ENCODE measurements at regions not wholly inside any gene's neighbourhood (a gene's known extent, or its start where the extent isn't known, plus 50 kb on each side); places are given as distances from the start of the nearest gene placed in this dataset.

DNA sequence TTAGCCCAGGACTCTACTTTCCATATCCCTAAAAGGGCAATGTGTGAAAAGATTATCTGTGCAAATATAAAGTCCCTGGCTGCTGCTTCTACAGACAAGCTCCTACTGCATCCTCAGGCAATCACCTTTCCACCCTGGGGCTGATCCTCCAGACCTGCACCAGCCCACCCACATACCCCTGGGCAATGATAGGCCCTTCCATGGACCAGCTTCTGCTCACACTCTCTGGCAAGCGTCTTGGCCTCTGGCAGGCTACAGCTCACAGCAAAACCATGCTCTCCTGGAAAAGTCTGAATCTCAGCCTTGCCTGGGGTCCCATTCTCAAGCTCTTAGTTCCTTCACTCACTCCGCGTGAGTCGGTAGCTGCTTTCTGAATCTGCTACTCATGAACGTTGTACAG is 69.5 kb downstream of the IGLL5 start:
- Histone ChIP-seq H3K27me3 (replicated peaks; ENCODE audit: control insufficient read depth, insufficient read depth, low read length) (no peaks in the 10 kb centered on the region; the same call in 1 of the 2 replicates), H3K36me3 (ENCODE audit: control insufficient read depth, insufficient read depth, low read length) (no peaks in the 10 kb centered on the region), H3K9me3 (peaks cover 6% of the 10 kb centered on the region), H3K4me1 (no peaks in the 10 kb centered on the region), H3K4me3 (ENCODE audit: low read depth, low read length) (no peak overlapping the region)
- Mint-ChIP-seq H3K4me3 (ENCODE audit: unreplicated experiment) (no peak overlapping the region), H3K27ac (ENCODE audit: unreplicated experiment) (no peak overlapping the region), H3K36me3 (ENCODE audit: insufficient read depth, unreplicated experiment) (no peaks in the 10 kb centered on the region), H3K4me1 (ENCODE audit: low read depth, unreplicated experiment) (no peaks in the 10 kb centered on the region), H3K27me3 (ENCODE audit: insufficient read depth, unreplicated experiment) (peaks cover 3% of the 10 kb centered on the region), H3K9me3 (ENCODE audit: unreplicated experiment) (peaks cover 17% of the 10 kb centered on the region)
- intact Hi-C loops (cut with micrococcal nuclease; ENCODE audit: unreplicated experiment): loop anchor here (5.0 kb wide), 1 partner anchor 325 kb away; no protein-coding TSS in a partner anchor
- POLR2A ChIA-PET: no interaction called here
- DNase-seq: no peak
- TF ChIP-seq, protein P1, sequence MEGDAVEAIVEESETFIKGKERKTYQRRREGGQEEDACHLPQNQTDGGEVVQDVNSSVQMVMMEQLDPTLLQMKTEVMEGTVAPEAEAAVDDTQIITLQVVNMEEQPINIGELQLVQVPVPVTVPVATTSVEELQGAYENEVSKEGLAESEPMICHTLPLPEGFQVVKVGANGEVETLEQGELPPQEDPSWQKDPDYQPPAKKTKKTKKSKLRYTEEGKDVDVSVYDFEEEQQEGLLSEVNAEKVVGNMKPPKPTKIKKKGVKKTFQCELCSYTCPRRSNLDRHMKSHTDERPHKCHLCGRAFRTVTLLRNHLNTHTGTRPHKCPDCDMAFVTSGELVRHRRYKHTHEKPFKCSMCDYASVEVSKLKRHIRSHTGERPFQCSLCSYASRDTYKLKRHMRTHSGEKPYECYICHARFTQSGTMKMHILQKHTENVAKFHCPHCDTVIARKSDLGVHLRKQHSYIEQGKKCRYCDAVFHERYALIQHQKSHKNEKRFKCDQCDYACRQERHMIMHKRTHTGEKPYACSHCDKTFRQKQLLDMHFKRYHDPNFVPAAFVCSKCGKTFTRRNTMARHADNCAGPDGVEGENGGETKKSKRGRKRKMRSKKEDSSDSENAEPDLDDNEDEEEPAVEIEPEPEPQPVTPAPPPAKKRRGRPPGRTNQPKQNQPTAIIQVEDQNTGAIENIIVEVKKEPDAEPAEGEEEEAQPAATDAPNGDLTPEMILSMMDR (IDR thresholded peaks at IDR 0.05; ENCODE audit: insufficient read depth in 1 of 2, low read depth in 1 of 2, low read length in 1 of 2, severe bottlenecking in 1 of 2, unreplicated experiment in 1 of 2): no peak
- CTCF ChIA-PET: interaction anchor here (1.2 to 2.6 kb wide), 4 partner anchors 80 to 167 kb away, joined by 3 to 7 read pairs (median 6); no protein-coding TSS in a partner anchor
- no TSS peak for BruUV-seq (replicated peaks)

DNA sequence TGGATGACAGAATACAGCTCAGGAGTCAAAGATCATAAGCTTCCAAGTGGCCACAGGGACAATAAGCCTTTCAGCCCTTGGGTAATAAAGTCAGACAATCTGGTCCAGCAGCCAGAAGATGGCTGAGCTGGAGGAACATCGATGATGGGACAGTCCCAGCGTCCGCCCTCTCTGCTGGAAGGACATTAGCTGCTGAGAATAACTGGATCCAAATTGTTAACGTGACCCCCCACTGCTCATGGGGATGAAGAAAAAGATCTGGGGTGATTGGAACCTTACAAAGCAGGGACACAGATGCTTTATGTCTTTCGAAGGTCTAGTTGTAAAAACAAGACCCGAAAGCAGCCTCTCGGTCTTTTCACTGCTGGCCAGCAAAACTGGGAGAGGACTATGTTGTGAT is 71.0 kb downstream of the IGLL5 start:
- Histone ChIP-seq H3K36me3 (ENCODE audit: control insufficient read depth, insufficient read depth, low read length) (no peaks in the 10 kb centered on the region), H3K4me3 (ENCODE audit: low read depth, low read length) (no peak overlapping the region), H3K9me3 (peaks cover 6% of the 10 kb centered on the region), H3K4me1 (no peaks in the 10 kb centered on the region), H3K27me3 (replicated peaks; ENCODE audit: control insufficient read depth, insufficient read depth, low read length) (no peaks in the 10 kb centered on the region; the same call in 1 of the 2 replicates)
- H3K4me1 Mint-ChIP-seq (ENCODE audit: low read depth, unreplicated experiment): no peaks in the 10 kb centered on the region
- BruUV-seq (replicated peaks): no TSS peak
- TF ChIP-seq, protein P1 (IDR thresholded peaks at IDR 0.05; ENCODE audit: insufficient read depth in 1 of 2, low read depth in 1 of 2, low read length in 1 of 2, severe bottlenecking in 1 of 2, unreplicated experiment in 1 of 2): no peak
- DNase-seq: no peak
- no peak overlapping the region for H3K27ac Mint-ChIP-seq (ENCODE audit: unreplicated experiment)
- intact Hi-C loops (cut with micrococcal nuclease; ENCODE audit: unreplicated experiment): loop anchor here (1.0 to 5.0 kb wide), 3 partner anchors 170 to 332 kb away; no protein-coding TSS in a partner anchor
- peaks cover 3% of the 10 kb centered on the region for H3K27me3 Mint-ChIP-seq (ENCODE audit: insufficient read depth, unreplicated experiment)
- ChIA-PET CTCF (interaction anchor here (0.7 to 2.6 kb wide), 4 partner anchors 148 to 427 kb away, joined by 3 to 7 read pairs (median 3); no protein-coding TSS in a partner anchor), POLR2A (no interaction called here)
- H3K4me3 Mint-ChIP-seq (ENCODE audit: unreplicated experiment): no peak overlapping the region
- H3K36me3 Mint-ChIP-seq (ENCODE audit: insufficient read depth, unreplicated experiment): no peaks in the 10 kb centered on the region
- peaks cover 31% of the 10 kb centered on the region for H3K9me3 Mint-ChIP-seq (ENCODE audit: unreplicated experiment)

DNA sequence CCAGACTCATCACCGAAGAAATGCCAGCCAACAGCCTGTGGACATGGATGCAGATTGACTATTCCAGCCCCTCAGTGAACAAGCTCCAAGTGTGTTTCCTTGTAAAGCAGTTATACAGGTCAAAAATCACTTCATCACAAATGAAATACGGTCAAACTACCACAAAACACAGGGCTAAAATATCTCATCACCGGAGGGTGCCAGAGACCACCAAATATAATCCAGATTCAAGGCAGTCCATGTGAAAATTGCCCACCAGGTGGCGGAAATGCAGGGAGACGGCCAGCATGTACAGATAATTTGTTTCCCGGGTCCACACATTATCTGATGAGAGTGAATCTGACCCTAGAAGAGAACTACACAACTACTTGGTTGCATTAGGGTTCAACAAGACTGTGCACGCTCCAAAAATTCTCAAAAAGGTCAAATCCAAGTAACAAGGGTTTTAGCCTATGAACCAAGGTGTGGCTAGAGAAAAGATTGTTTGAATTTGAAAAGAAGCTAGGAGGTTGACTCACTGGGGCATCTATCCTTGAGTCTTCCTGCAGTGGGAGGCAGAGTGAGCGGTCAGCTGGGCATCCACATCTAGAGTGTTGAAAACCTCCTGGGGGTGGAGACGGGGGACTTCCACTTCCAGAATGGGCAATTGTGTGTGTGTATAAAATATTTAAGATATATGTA is 71.7 kb downstream of the IGLL5 start:
- Histone ChIP-seq H3K27me3 (replicated peaks; ENCODE audit: control insufficient read depth, insufficient read depth, low read length) (no peaks in the 10 kb centered on the region; the same call in 1 of the 2 replicates), H3K4me1 (no peaks in the 10 kb centered on the region), H3K4me3 (ENCODE audit: low read depth, low read length) (no peak overlapping the region), H3K9me3 (peaks cover 8% of the 10 kb centered on the region), H3K36me3 (ENCODE audit: control insufficient read depth, insufficient read depth, low read length) (no peaks in the 10 kb centered on the region)
- peak; percentile 73 to 82 for DNase-seq
- peaks cover 6% of the 10 kb centered on the region for H3K27me3 Mint-ChIP-seq (ENCODE audit: insufficient read depth, unreplicated experiment)
- intact Hi-C loops (cut with micrococcal nuclease; ENCODE audit: unreplicated experiment): loop anchor here (1.0 to 5.0 kb wide), 3 partner anchors 169 to 331 kb away; no protein-coding TSS in a partner anchor
- peaks cover 37% of the 10 kb centered on the region for H3K9me3 Mint-ChIP-seq (ENCODE audit: unreplicated experiment)
- CTCF ChIA-PET: interaction anchor here (0.6 to 2.9 kb wide), 12 partner anchors 20 to 426 kb away, joined by 3 to 42 read pairs (median 4); partner anchors contain the start of genes GNAZ and RSPH14
- H3K36me3 Mint-ChIP-seq (ENCODE audit: insufficient read depth, unreplicated experiment): no peaks in the 10 kb centered on the region
- POLR2A ChIA-PET: no interaction called here
- no TSS peak for BruUV-seq (replicated peaks)
- TF ChIP-seq, protein P1 (IDR thresholded peaks at IDR 0.05; ENCODE audit: insufficient read depth in 1 of 2, low read depth in 1 of 2, low read length in 1 of 2, severe bottlenecking in 1 of 2, unreplicated experiment in 1 of 2): peak; percentile 86 to 93
- no peak overlapping the region for H3K27ac Mint-ChIP-seq (ENCODE audit: unreplicated experiment)
- H3K4me3 Mint-ChIP-seq (ENCODE audit: unreplicated experiment): no peak overlapping the region
- no peaks in the 10 kb centered on the region for H3K4me1 Mint-ChIP-seq (ENCODE audit: low read depth, unreplicated experiment)
